CD4-positive, alpha-beta T cell (primary cell): ENCODE measurements at regions not wholly inside any gene's neighbourhood (a gene's known extent, or its start where the extent isn't known, plus 50 kb on each side); places are given as distances from the start of the nearest gene placed in this dataset.

Experiments
- ATAC-seq: fragments of 200-7000 bp; cut with Tn5 transposase; one replicate; pipeline ENCODE4 v1.10.0; 2022; ENCODE audit warnings: mild to moderate bottlenecking; ENCODE audit not compliant: poor library complexity
- CTCF ChIA-PET: fragments of 350-600 bp; sonication (Branson Sonifier 250); formaldehyde crosslinking; loops from one replicate; lab custom pipeline; 2021; ENCODE audit warnings: antibody characterized with exemption, inconsistent platforms; lab: Charles Lee
- POLR2A ChIA-PET: fragments of 350-600 bp; sonication (Branson Sonifier 250); formaldehyde crosslinking; loops from one replicate; lab custom pipeline; 2021; ENCODE audit warnings: antibody characterized with exemption, inconsistent platforms; lab: Charles Lee
- DNase-seq, 14 experiments: peaks; one replicate each; pipeline ENCODE4 v3.0.0-alpha.2; 2013 to 2020; ENCODE audit warnings: mixed read lengths in 2 of 14
- H3K27ac ChIP-seq, 2 donors: one replicate each; pipeline versions ENCODE4 v1.5.1 to v1.7.0; 2013; ENCODE audit warnings: low read length in 2 of 2, low read depth in 1 of 2, mild to moderate bottlenecking in 1 of 2
- H3K27me3 ChIP-seq, 2 experiments: 1 replicate in 1 of 2; 2 replicates in 1 of 2; pipeline versions ENCODE4 v1.6.1 to v1.7.0; 2013; ENCODE audit warnings: low read length in 2 of 2, control low read depth in 1 of 2, mild to moderate bottlenecking in 1 of 2, moderate library complexity in 1 of 2; ENCODE audit not compliant: insufficient read depth in 2 of 2, control insufficient read depth in 1 of 2
- H3K36me3 ChIP-seq: one replicate; pipeline ENCODE4 v1.6.1; 2013; ENCODE audit warnings: low read length, control low read depth; ENCODE audit not compliant: insufficient read depth
- H3K4me1 ChIP-seq: one replicate; pipeline ENCODE4 v1.6.1; 2013; ENCODE audit warnings: low read length, control low read depth; ENCODE audit not compliant: insufficient read depth
- H3K4me3 ChIP-seq: one replicate; pipeline ENCODE4 v1.5.1; 2013; ENCODE audit warnings: mild to moderate bottlenecking, low read length, moderate library complexity
- H3K9me3 ChIP-seq, 2 experiments: 1 replicate in 1 of 2; 2 replicates in 1 of 2; pipeline versions ENCODE4 v1.6.1 to v1.7.0; 2013; ENCODE audit warnings: low read length in 2 of 2, mild to moderate bottlenecking in 2 of 2, control low read depth in 1 of 2, moderate library complexity in 1 of 2; ENCODE audit not compliant: control insufficient read depth in 1 of 2, insufficient read depth in 1 of 2
- H3K27ac Mint-ChIP-seq: one replicate; pipeline ENCODE4 v1.8.0; 2020; ENCODE audit warnings: mixed read lengths
- H3K27me3 Mint-ChIP-seq: one replicate; pipeline ENCODE4 v1.8.0; 2021; ENCODE audit warnings: mixed read lengths
- H3K36me3 Mint-ChIP-seq: one replicate; pipeline ENCODE4 v1.8.0; 2021; ENCODE audit warnings: low read depth, mixed read lengths
- H3K4me1 Mint-ChIP-seq: one replicate; pipeline ENCODE4 v1.8.0; 2021; ENCODE audit warnings: low read depth, mixed read lengths
- H3K4me3 Mint-ChIP-seq: one replicate; pipeline ENCODE4 v1.8.0; 2020; ENCODE audit warnings: mild to moderate bottlenecking, mixed read lengths
- H3K9me3 Mint-ChIP-seq: one replicate; pipeline ENCODE4 v1.8.0; 2020; ENCODE audit warnings: mixed read lengths
- CTCF ChIP-seq: fragments of 200-600 bp; IDR thresholded peaks from one replicate; pipeline ENCODE4 v1.8.0; 2022; ENCODE audit warnings: antibody characterized with exemption, mild to moderate bottlenecking
- intact Hi-C, 2 experiments: fragments of 100-400 bp; cut with DNase I in 1 of 2; cut with micrococcal nuclease in 1 of 2; formaldehyde crosslinking; loops; one replicate each; pipeline versions ENCODE4 v1.15.1 to v1.9.0; 2023 to 2025; cut with DNase I, micrococcal nuclease

- intact Hi-C loops: no loop called here
- Histone ChIP-seq H3K4me1 (no peaks in the 10 kb centered on the region), H3K27ac (no peak overlapping the region), H3K4me3 (no peak overlapping the region), H3K27me3 (no peaks in the 10 kb centered on the region), H3K9me3 (no peaks in the 10 kb centered on the region), H3K36me3 (no peaks in the 10 kb centered on the region)
- no peak for TF ChIP-seq CTCF
- ATAC-seq: no peak
- no peaks in the 10 kb centered on the region for H3K36me3 Mint-ChIP-seq
- no peaks in the 10 kb centered on the region for H3K4me1 Mint-ChIP-seq
- H3K4me3 Mint-ChIP-seq: no peak overlapping the region
- POLR2A ChIA-PET: no interaction called here
- CTCF ChIA-PET: no interaction called here
- no peaks in the 10 kb centered on the region for H3K27me3 Mint-ChIP-seq
- H3K9me3 Mint-ChIP-seq: no peaks in the 10 kb centered on the region
- DNase-seq: no peak
- H3K27ac Mint-ChIP-seq: no peak overlapping the region
These were observed 128.8 kb upstream of the STXBP5 start for GRCh38 chr6:147075381-147075780.

- ATAC-seq (no peak), DNase-seq (no peak)
- ChIA-PET CTCF (no interaction called here), POLR2A (no interaction called here)
- intact Hi-C loops: no loop called here
- Histone ChIP-seq H3K27ac (no peak overlapping the region), H3K4me1 (no peaks in the 10 kb centered on the region), H3K27me3 (no peaks in the 10 kb centered on the region), H3K4me3 (no peak overlapping the region), H3K9me3 (no peaks in the 10 kb centered on the region), H3K36me3 (no peaks in the 10 kb centered on the region)
- no peaks in the 10 kb centered on the region for H3K27me3 Mint-ChIP-seq
- no peaks in the 10 kb centered on the region for H3K4me1 Mint-ChIP-seq
- no peak overlapping the region for H3K27ac Mint-ChIP-seq
- H3K36me3 Mint-ChIP-seq: no peaks in the 10 kb centered on the region
- no peak overlapping the region for H3K4me3 Mint-ChIP-seq
- no peaks in the 10 kb centered on the region for H3K9me3 Mint-ChIP-seq
- TF ChIP-seq CTCF: no peak
These were observed 127.0 kb upstream of the STXBP5 start for GRCh38 chr6:147077251-147077650.

DNA sequence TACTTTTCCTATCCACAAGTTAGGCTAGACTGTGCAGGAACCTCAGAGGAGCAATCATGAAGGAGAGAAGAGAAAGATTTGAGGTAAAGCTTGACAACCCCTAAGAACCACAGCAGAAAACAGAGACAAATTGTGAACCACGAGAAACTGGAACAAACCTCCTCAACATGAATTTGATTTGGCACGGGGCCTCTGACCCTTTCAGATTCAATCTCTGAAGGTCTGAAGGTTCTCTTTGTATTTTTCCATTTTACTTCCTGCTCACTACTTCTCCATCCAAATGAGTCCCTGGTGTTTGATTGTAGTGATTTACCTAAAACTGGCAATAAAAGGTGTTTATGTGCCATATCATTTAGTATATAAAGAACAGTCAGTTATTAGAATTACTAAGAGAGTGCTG is 126.1 kb upstream of the STXBP5 start:
- Histone ChIP-seq H3K4me1 (no peaks in the 10 kb centered on the region), H3K36me3 (no peaks in the 10 kb centered on the region), H3K9me3 (no peaks in the 10 kb centered on the region), H3K27me3 (no peaks in the 10 kb centered on the region), H3K4me3 (no peak overlapping the region), H3K27ac (no peak overlapping the region)
- Mint-ChIP-seq H3K36me3 (no peaks in the 10 kb centered on the region), H3K4me3 (no peak overlapping the region), H3K27me3 (no peaks in the 10 kb centered on the region), H3K27ac (no peak overlapping the region), H3K9me3 (no peaks in the 10 kb centered on the region), H3K4me1 (no peaks in the 10 kb centered on the region)
- ATAC-seq (no peak), DNase-seq (no peak)
- ChIA-PET CTCF (no interaction called here), POLR2A (no interaction called here)
- TF ChIP-seq CTCF: no peak
- intact Hi-C loops: no loop called here
